HG02885 (cell line): ENCODE measurements at regions not wholly inside any gene's neighbourhood (a gene's known extent, or its start where the extent isn't known, plus 50 kb on each side); places are given as distances from the start of the nearest gene placed in this dataset.

ENCODE experiments used
- ATAC-seq: cut with Tn5 transposase; IDR thresholded peaks from one replicate; pipeline ENCODE4 v1.9.1; 2021; ENCODE audit warnings: mild to moderate bottlenecking; ENCODE audit not compliant: unreplicated experiment, poor library complexity

- ATAC-seq = no peak
Observed at GRCh38 chr1:94602802-94603625, 61.5 kb upstream of the F3 start.

DNA sequence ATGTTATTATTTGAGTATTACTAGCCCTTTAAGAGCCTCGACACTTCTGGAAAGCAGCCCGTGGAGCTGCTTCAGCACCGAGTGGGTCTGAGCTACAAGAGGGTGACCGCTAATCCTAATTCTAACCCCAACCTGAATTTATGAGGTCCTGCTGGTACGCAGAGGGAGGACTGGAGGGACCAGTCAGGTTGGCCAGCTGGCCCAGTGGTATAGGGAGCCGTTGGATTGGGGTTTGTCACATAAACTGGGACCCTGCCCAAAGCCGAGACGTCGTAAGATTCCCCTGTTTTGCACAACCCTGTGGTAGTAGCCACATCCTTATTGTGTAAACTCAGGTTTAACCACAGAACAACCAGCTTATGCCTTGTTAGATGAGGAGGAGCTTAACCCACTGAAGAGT is 60.8 kb upstream of the F3 start:
- ATAC-seq = no peak

GRCh38 chr1:94600556-94600955 is 59.0 kb upstream of the F3 start:
- no peak for ATAC-seq

GRCh38 chr1:94599095-94599813 is 57.7 kb upstream of the F3 start:
- ATAC-seq = no peak

- no peak for ATAC-seq
Observed at GRCh38 chr1:94597701-94598100, 56.1 kb upstream of the F3 start.

GRCh38 chr1:94596260-94596659 is 54.7 kb upstream of the F3 start:
- no peak for ATAC-seq

DNA sequence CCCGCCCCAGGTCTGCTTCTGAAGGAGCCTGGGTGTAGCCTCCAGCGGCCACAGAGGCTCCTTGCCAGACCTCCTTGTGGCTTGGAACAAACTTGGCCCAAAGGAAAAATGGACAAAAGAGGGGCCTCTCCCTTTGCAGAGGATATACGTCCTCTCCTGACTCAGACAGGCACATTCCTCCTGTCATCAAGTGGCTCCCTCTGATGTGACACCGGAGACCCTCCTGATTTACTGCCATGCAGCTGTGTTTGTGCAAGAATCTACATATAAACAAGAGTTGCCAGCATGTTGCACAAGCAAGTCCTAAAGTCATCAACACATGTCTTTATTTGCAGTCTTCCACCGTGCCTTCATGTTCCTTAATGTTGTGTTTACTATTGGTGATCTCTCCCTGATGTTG is 54.1 kb upstream of the F3 start:
- ATAC-seq = no peak

DNA sequence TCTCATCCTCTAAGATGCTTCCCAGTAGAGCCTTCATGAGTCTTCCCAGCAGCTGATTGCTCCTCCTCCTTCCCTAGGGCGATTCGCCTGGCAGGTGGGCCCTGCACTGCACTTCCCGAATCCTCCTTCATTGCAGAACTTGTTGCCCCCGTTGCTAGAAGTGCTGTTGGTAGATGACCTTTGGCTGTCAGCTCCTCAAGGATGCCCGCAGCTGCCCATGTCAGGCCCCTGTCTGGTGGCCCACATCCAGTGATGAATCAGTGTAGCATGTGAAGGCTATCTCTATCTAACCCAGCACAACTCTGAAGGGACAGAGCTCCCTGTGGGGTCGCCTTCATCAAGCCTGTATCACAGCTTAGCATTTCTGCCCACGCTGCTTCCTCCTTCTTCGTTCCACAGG is 52.1 kb upstream of the F3 start:
- no peak for ATAC-seq

- ATAC-seq = no peak
Observed at GRCh38 chr1:94592571-94592920, 51.0 kb upstream of the F3 start.

DNA sequence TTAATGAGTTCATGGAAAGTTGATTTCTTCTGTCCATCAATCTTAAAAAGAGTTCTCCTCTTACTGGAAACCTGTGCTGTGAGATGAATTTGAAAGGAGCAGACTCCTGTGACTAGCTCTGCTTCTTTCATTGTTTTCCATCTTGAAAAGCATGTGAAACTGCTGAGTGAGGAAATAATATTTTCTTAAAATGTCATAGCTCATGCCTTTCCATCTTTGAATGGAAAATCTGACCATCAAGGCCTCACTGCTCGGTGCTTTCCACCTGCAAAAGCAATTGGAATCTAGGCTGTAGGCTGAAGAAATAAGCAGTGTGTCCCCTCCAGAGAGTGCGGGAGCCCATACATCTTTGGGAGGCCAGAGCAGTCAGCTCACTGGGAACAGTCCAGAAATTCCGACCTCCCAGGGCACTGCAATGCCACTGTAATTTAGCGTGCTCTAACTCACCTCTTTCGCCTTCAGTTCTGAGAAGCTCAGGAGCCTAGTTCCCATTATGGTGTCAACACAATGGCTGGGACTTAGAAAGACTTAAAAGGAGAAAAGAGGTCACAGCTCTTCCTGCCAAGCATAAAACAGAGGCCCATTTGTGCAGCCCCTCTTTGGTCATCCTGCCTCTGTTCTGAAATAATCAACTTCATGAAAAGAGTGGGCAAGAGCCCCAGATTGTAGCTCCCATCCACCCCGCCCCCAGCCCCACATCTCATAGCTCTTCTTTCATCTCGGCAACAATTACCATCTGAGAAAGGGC is 50.4 kb upstream of the F3 start:
- ATAC-seq = no peak
